ENCODE measurements at regions not wholly inside any gene's neighbourhood (a gene's known extent, or its start where the extent isn't known, plus 50 kb on each side); places are given as distances from the start of the nearest gene placed in this dataset.

DNA sequence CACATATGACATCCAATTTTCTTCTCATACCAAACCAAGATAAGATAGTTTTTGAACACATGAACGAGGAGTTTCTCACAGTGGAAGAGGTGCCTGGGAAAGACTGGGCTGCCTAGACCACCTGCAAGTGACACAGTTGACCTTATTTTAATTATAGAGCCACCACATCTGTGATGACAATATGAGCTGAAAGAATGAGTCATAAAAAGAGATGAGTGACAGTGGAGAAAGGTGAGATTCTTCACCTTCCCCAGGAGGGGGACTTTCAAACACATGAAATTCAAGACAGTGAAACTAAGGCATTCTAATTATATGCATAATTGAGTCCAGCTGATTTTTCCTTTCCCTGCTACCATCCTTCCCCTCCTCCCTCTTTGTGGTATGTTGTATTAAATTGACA lies 475.5 kb downstream of the NXPH1 start:
- Histone ChIP-seq H4K5ac (ENCODE audit: insufficient read length, low read depth, low read length) (no peak overlapping the region), H2BK5ac (ENCODE audit: insufficient read length, low read length) (no peak overlapping the region), H3K27ac (ENCODE audit: insufficient read length, low read depth, low read length) (no peak overlapping the region), H4K91ac (ENCODE audit: insufficient read length, low read depth, low read length) (no peak overlapping the region), H3K9me3 (ENCODE audit: control insufficient read depth, low read depth, low read length) (no peaks in the 10 kb centered on the region), H3K4ac (ENCODE audit: low read depth, low read length) (no peak overlapping the region), H2BK15ac (ENCODE audit: low read depth, low read length) (no peak overlapping the region), H3K9ac (ENCODE audit: extremely low read depth, insufficient read length, low read length) (no peak overlapping the region), H2AK5ac (ENCODE audit: insufficient read length, low read length) (no peak overlapping the region), H3K18ac (ENCODE audit: insufficient read length, low read depth, low read length) (no peak overlapping the region), H3K79me2 (ENCODE audit: insufficient read depth, low read length) (no peaks in the 10 kb centered on the region), H2AFZ (ENCODE audit: low read length) (no peak overlapping the region), H3K4me1 (ENCODE audit: insufficient read depth, low read length) (no peaks in the 10 kb centered on the region), H2BK12ac (ENCODE audit: insufficient read length, low read depth, low read length) (no peak overlapping the region), H3K4me2 (ENCODE audit: insufficient read depth, insufficient read length, low read length) (no peak overlapping the region), H3K23me2 (ENCODE audit: insufficient read length, low read depth, low read length, poor library complexity, severe bottlenecking) (no peaks in the 10 kb centered on the region), H3T11ph (ENCODE audit: low read length) (no peak overlapping the region), H2BK120ac (ENCODE audit: low read depth, low read length, poor library complexity, severe bottlenecking) (no peak overlapping the region), H3K56ac (ENCODE audit: insufficient read length, low read depth, low read length) (no peak overlapping the region), H3K14ac (ENCODE audit: insufficient read depth, low read length) (no peak overlapping the region), H4K8ac (replicated peaks; ENCODE audit: insufficient read length, low read depth, low read length) (no peak overlapping the region), H3K27me3 (ENCODE audit: insufficient read depth, low read length) (no peaks in the 10 kb centered on the region), H3K23ac (ENCODE audit: insufficient read length, low read depth, low read length) (no peak overlapping the region), H4K20me1 (ENCODE audit: control insufficient read depth, insufficient read depth, insufficient read length) (no peaks in the 10 kb centered on the region), H3K79me1 (ENCODE audit: insufficient read depth, low read depth, low read length, poor library complexity, severe bottlenecking) (no peaks in the 10 kb centered on the region), H2BK20ac (ENCODE audit: low read depth, low read length, poor library complexity, severe bottlenecking) (no peak overlapping the region)
- no peaks in the 10 kb centered on the region; a peak in 1 of 5 replicates for H3K9me3 Mint-ChIP-seq
- no CpG with 5 or more reads among the region's 1 CpG for WGBS (ENCODE audit: extremely low coverage, insufficient read length, low lambda C conversion rate)
- H3K27ac Mint-ChIP-seq, result no peak overlapping the region
- no peaks in the 10 kb centered on the region for H3K27me3 Mint-ChIP-seq (ENCODE audit: low read depth)
- TF ChIP-seq, protein P1, sequence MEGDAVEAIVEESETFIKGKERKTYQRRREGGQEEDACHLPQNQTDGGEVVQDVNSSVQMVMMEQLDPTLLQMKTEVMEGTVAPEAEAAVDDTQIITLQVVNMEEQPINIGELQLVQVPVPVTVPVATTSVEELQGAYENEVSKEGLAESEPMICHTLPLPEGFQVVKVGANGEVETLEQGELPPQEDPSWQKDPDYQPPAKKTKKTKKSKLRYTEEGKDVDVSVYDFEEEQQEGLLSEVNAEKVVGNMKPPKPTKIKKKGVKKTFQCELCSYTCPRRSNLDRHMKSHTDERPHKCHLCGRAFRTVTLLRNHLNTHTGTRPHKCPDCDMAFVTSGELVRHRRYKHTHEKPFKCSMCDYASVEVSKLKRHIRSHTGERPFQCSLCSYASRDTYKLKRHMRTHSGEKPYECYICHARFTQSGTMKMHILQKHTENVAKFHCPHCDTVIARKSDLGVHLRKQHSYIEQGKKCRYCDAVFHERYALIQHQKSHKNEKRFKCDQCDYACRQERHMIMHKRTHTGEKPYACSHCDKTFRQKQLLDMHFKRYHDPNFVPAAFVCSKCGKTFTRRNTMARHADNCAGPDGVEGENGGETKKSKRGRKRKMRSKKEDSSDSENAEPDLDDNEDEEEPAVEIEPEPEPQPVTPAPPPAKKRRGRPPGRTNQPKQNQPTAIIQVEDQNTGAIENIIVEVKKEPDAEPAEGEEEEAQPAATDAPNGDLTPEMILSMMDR (conservative IDR thresholded peaks at IDR 0.05), result no peak
- no peak overlapping the region for H3K4me3 Mint-ChIP-seq
- H3K4me1 Mint-ChIP-seq, result peaks cover 7% of the 10 kb centered on the region in 2 experiments
- no peaks in the 10 kb centered on the region for H3K36me3 Mint-ChIP-seq (ENCODE audit: insufficient read depth in 1 of 3, low read depth in 3 of 3)
- DNase-seq, result no peak

All from H9 (cell line).